A549 (cell line): ENCODE measurements at regions not wholly inside any gene's neighbourhood (a gene's known extent, or its start where the extent isn't known, plus 50 kb on each side); places are given as distances from the start of the nearest gene placed in this dataset.

ENCODE experiments used
- ATAC-seq, 2 experiments: fragments of 200-7000 bp in 1 of 2; fragments of >200 bp in 1 of 2; cut with Nextera tagmentation in 1 of 2; cut with Tn5 transposase in 1 of 2; 3 replicates each; pipeline versions ENCODE4 v1.8.0 to v1.9.1; 2018 to 2020; ENCODE audit warnings: mild to moderate bottlenecking in 1 of 2, moderate library complexity in 1 of 2
- CTCF ChIA-PET: fragments of 300-600 bp; sonication (Branson Sonifier 250); formaldehyde crosslinking; extraction: SDS; loops from one replicate; lab custom pipeline; 2021; ENCODE audit warnings: antibody characterized with exemption, inconsistent platforms; lab: Yijun Ruan, JAX
- POLR2A ChIA-PET: fragments of 350-600 bp; formaldehyde crosslinking; extraction: SDS; loops from one replicate; lab custom pipeline; 2021; ENCODE audit warnings: antibody characterized with exemption, inconsistent platforms; lab: Yijun Ruan, JAX
- DNase-seq, 2 experiments: peaks; one replicate each; pipeline versions ENCODE4 v3.0.0 to v3.0.0-alpha.2; 2011 to 2016; ENCODE audit warnings: low read depth in 1 of 2, low spot score in 1 of 2
- FAIRE-seq: peaks from 2 replicates; lab custom pipeline; 2011; peaks lifted over from hg19 to GRCh38; lab: Jason Lieb, UNC
- H3K27ac ChIP-seq, 2 experiments: fragments of >200 bp; sonication (Bioruptor Twin); formaldehyde crosslinking; 3 replicates each; pipeline ENCODE4 v1.5.1; 2016 to 2017
- H3K4me1 ChIP-seq: fragments of >200 bp; sonication (Bioruptor Twin); formaldehyde crosslinking; 3 replicates; pipeline ENCODE4 v1.6.1; 2016
- H3K4me2 ChIP-seq: fragments of >200 bp; sonication (Bioruptor Twin); formaldehyde crosslinking; 3 replicates; pipeline ENCODE4 v1.6.1; 2016
- H3K4me3 ChIP-seq: fragments of >200 bp; sonication (Bioruptor Twin); formaldehyde crosslinking; 3 replicates; pipeline ENCODE4 v1.5.1; 2016
- H3K9me3 ChIP-seq: fragments of >200 bp; sonication (Bioruptor Twin); formaldehyde crosslinking; 3 replicates; pipeline ENCODE4 v1.6.1; 2016
- CBX8 ChIP-seq: fragments of 200-600 bp; sonication (generic); IDR thresholded peaks from 2 replicates; pipeline ENCODE4 v1.6.1; 2016
- CHD2 ChIP-seq: fragments of 150-350 bp; IDR thresholded peaks from 2 replicates; pipeline ENCODE4 v1.6.1; 2014; ENCODE audit warnings: low read length; ENCODE audit not compliant: partially characterized antibody
- CHD4 ChIP-seq: fragments of 200-600 bp; sonication (generic); IDR thresholded peaks from 2 replicates; pipeline ENCODE4 v1.6.1; 2016; ENCODE audit warnings: antibody characterized with exemption, mild to moderate bottlenecking, borderline replicate concordance
- EHF ChIP-seq: fragments of 250-450 bp; sonication (Bioruptor Pico); IDR thresholded peaks from 2 replicates; pipeline ENCODE4 v1.5.0; 2020; ENCODE audit warnings: mild to moderate bottlenecking
- EHMT2 ChIP-seq: fragments of 200-600 bp; sonication (generic); IDR thresholded peaks from 2 replicates; pipeline ENCODE4 v1.6.1; 2016; ENCODE audit warnings: antibody characterized with exemption, low read depth, mild to moderate bottlenecking, moderate library complexity
- ELK1 ChIP-seq: fragments of 150-350 bp; IDR thresholded peaks from 2 replicates; pipeline ENCODE4 v1.6.1; 2014; ENCODE audit warnings: low read depth, mild to moderate bottlenecking, low read length
- ESRRA ChIP-seq: fragments of 150-350 bp; IDR thresholded peaks from 2 replicates; pipeline ENCODE4 v1.6.1; 2014; ENCODE audit warnings: mild to moderate bottlenecking, low read length, borderline replicate concordance
- FOSB ChIP-seq: fragments of 250-450 bp; sonication (Bioruptor Pico); IDR thresholded peaks from 2 replicates; pipeline ENCODE4 v1.5.0; 2020; ENCODE audit warnings: mild to moderate bottlenecking, moderate library complexity
- FOSL2 ChIP-seq, 2 experiments: fragments of 450-650 bp in 1 of 2; fragments of >200 bp in 1 of 2; sonication (Bioruptor Twin) in 1 of 2; formaldehyde crosslinking; IDR thresholded peaks; 2 replicates each; pipeline versions ENCODE4 v1.5.0 to v1.6.1; 2016 to 2020; ENCODE audit warnings: mild to moderate bottlenecking in 1 of 2, moderate library complexity in 1 of 2
- GATA3 ChIP-seq: IDR thresholded peaks from 2 replicates; pipeline ENCODE4 v1.6.1; 2012; ENCODE audit warnings: borderline replicate concordance
- HES2 ChIP-seq: fragments of >200 bp; sonication (Bioruptor Twin); formaldehyde crosslinking; IDR thresholded peaks from 2 replicates; pipeline ENCODE4 v1.6.1; 2016
- HOXB13 ChIP-seq: fragments of 250-450 bp; sonication (Bioruptor Pico); IDR thresholded peaks from 2 replicates; pipeline ENCODE4 v1.5.0; 2020; ENCODE audit warnings: low read depth, mild to moderate bottlenecking, moderate library complexity
- HOXB5 ChIP-seq: fragments of 250-450 bp; sonication (Bioruptor Pico); IDR thresholded peaks from 2 replicates; pipeline ENCODE4 v1.5.0; 2020; ENCODE audit warnings: mild to moderate bottlenecking, moderate library complexity
- JUNB ChIP-seq: fragments of >200 bp; sonication (Bioruptor Twin); formaldehyde crosslinking; IDR thresholded peaks from 2 replicates; pipeline ENCODE4 v1.6.1; 2016
- KDM1A ChIP-seq: fragments of 200-600 bp; sonication (generic); IDR thresholded peaks from 2 replicates; pipeline ENCODE4 v1.6.1; 2016; ENCODE audit warnings: low read depth, mild to moderate bottlenecking
- KDM5A ChIP-seq: fragments of 200-600 bp; sonication (generic); IDR thresholded peaks from 2 replicates; pipeline ENCODE4 v1.6.1; 2016; ENCODE audit warnings: antibody characterized with exemption, mild to moderate bottlenecking
- MAZ ChIP-seq: fragments of 150-350 bp; IDR thresholded peaks from 2 replicates; pipeline ENCODE4 v1.6.1; 2014; ENCODE audit warnings: antibody characterized with exemption, low read depth, low read length, borderline replicate concordance
- NFE2L2 ChIP-seq: fragments of 150-350 bp; conservative IDR thresholded peaks from 2 replicates; pipeline ENCODE4 v1.6.1; 2014; ENCODE audit warnings: low read length
- POLR2A ChIP-seq: IDR thresholded peaks from 2 replicates; pipeline ENCODE4 v1.6.1; 2012; ENCODE audit warnings: mild to moderate bottlenecking, low read length
- RAD21 ChIP-seq, 2 experiments: fragments of >200 bp in 1 of 2; sonication (Bioruptor Twin) in 1 of 2; formaldehyde crosslinking in 1 of 2; IDR thresholded peaks in 1 of 2; conservative IDR thresholded peaks in 1 of 2; 2 replicates in 1 of 2; 3 replicates in 1 of 2; pipeline ENCODE4 v1.6.1; 2012 to 2018; ENCODE audit warnings: inconsistent platforms in 1 of 2
- RCOR1 ChIP-seq: fragments of 150-350 bp; IDR thresholded peaks from 2 replicates; pipeline ENCODE4 v1.6.1; 2014; ENCODE audit warnings: antibody characterized with exemption, low read length, low read depth
- RFX5 ChIP-seq: fragments of 450-650 bp; IDR thresholded peaks from 2 replicates; pipeline ENCODE4 v1.7.1; 2014; ENCODE audit warnings: antibody characterized with exemption, mild to moderate bottlenecking, moderate library complexity
- ZC3H11A ChIP-seq: fragments of 450-650 bp; IDR thresholded peaks from 2 replicates; pipeline ENCODE4 v1.6.1; 2014; ENCODE audit warnings: antibody characterized with exemption, mild to moderate bottlenecking
- WGBS: methylation state at CpG from one replicate; pipeline ENCODE4 v1.1.6; 2017; ENCODE audit errors: missing lambda C conversion rate; 5-methylcytosine and 5-hydroxymethylcytosine counted together
- TF ChIP-seq, protein P1 (sequence below): IDR thresholded peaks from 2 replicates; pipeline ENCODE4 v1.6.1; 2012
- TF ChIP-seq, protein P2 (sequence below): IDR thresholded peaks from 2 replicates; pipeline ENCODE4 v1.6.1; 2012

DNA sequence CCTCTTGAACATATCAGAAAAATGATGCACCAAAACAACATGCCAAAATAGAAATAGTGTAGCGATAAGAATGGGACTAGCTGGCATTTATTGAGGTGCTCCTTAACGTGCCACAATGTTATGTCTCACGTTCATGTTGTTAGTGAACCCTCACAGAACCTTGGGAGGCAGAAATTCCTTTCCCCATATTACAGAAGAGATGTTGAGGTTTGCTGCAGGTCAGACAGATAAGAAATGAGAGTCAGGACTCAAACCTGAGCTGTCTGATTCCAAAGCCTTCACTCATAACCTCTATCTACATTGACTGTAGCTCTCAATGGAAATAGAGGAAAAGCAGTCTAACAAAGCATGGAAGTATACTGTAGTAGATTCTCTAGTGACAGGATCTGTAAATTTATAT lies 163.3 kb upstream of the STK17B start:
- POLR2A ChIA-PET = no interaction called here
- DNase-seq = no peak
- peaks cover 40% of the 10 kb centered on the region for H3K4me1 ChIP-seq
- peak overlapping the region; percentile 66 for H3K4me2 ChIP-seq
- H3K9me3 ChIP-seq = no peaks in the 10 kb centered on the region
- ATAC-seq = peak in 1 of 2 experiments; percentile 37; a peak in 2 of 6 replicates
- CTCF ChIA-PET = interaction anchor here (1.4 to 3.8 kb wide), 5 partner anchors 11 to 256 kb away, joined by 4 to 15 read pairs (median 4); no protein-coding TSS in a partner anchor
- no peak overlapping the region for H3K4me3 ChIP-seq
- 50% methylated on average over 3 of the region's 3 CpGs for WGBS
- H3K27ac ChIP-seq = peak overlapping the region in 1 of 2 experiments; percentile 51; a peak in 3 of 6 replicates
- TF ChIP-seq RAD21 (conservative IDR thresholded peaks at IDR 0.05 in 1 of 2, IDR thresholded peaks at IDR 0.05 in 1 of 2) (no peak), RCOR1 (no peak), ESRRA (no peak), POLR2A (no peak), KDM1A (no peak), ZC3H11A (no peak), RFX5 (no peak), EHMT2 (no peak), CHD4 (no peak), MAZ (no peak), NFE2L2 (no peak), HOXB5 (no peak), KDM5A (no peak), HOXB13 (no peak)
- TF ChIP-seq, protein P1, sequence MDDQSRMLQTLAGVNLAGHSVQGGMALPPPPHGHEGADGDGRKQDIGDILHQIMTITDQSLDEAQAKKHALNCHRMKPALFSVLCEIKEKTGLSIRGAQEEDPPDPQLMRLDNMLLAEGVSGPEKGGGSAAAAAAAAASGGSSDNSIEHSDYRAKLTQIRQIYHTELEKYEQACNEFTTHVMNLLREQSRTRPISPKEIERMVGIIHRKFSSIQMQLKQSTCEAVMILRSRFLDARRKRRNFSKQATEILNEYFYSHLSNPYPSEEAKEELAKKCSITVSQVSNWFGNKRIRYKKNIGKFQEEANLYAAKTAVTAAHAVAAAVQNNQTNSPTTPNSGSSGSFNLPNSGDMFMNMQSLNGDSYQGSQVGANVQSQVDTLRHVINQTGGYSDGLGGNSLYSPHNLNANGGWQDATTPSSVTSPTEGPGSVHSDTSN = no peak
- FAIRE-seq = no peak

DNA sequence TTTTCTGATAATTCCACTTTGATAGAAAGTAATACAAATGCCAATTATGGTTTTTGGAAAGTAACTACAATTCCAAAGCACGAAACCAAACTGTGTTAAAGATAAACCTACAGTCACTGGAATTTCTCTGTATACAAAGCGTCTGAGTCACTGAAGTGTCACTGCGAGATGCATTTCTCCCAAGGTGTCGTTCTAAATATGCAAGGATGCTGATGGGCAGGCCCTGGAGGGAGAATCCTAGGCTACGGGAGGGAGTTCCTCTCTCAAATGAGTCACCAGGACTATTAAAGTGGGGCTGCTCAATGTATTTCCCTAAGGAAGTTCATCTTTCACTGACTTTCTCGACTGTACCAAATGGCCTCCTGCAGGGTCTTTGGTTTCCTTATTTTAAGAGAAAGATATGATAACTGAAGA lies 163.8 kb upstream of the STK17B start:
- Histone ChIP-seq H3K4me2 (peak overlapping the region; percentile 66), H3K27ac (peak overlapping the region in 1 of 2 experiments; percentile 39; a peak in 2 of 6 replicates)
- POLR2A ChIA-PET = no interaction called here
- peak; percentile 45 to 80; a peak in 4 of 6 replicates for ATAC-seq
- CTCF ChIA-PET = interaction anchor here (1.4 to 3.8 kb wide), 6 partner anchors 11 to 257 kb away, joined by 4 to 15 read pairs (median 4); no protein-coding TSS in a partner anchor
- TF ChIP-seq CBX8 = no peak
- TF ChIP-seq EHF (CRISPR knock-in tag) = no peak
- 0 out of 2 replicates have a peak, but pooled peaks have one; percentile 24 for TF ChIP-seq JUNB
- TF ChIP-seq HOXB13 = no peak
- no peak for TF ChIP-seq ELK1
- no peak for TF ChIP-seq FOSL2 (IDR thresholded peaks at IDR 0.05)
- peak; percentile 57 for TF ChIP-seq FOSL2 (CRISPR knock-in tag; IDR thresholded peaks at IDR 0.05)
- no peak for TF ChIP-seq NFE2L2
- TF ChIP-seq, protein P2, sequence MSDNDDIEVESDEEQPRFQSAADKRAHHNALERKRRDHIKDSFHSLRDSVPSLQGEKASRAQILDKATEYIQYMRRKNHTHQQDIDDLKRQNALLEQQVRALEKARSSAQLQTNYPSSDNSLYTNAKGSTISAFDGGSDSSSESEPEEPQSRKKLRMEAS = 0 out of 2 replicates have a peak, but pooled peaks have one; percentile 14
- no peak for TF ChIP-seq CHD2
- peak; percentile 59; the same call in 1 of the 2 replicates for TF ChIP-seq GATA3
- TF ChIP-seq, all 56 proteins: peak for 4
- H3K9me3 ChIP-seq = no peaks in the 10 kb centered on the region
- peaks cover 39% of the 10 kb centered on the region for H3K4me1 ChIP-seq
- WGBS = 1% methylated on average over 6 of the region's 6 CpGs
- DNase-seq = peak; percentile 38 to 47
- H3K4me3 ChIP-seq = no peak overlapping the region
- no peak for FAIRE-seq

DNA sequence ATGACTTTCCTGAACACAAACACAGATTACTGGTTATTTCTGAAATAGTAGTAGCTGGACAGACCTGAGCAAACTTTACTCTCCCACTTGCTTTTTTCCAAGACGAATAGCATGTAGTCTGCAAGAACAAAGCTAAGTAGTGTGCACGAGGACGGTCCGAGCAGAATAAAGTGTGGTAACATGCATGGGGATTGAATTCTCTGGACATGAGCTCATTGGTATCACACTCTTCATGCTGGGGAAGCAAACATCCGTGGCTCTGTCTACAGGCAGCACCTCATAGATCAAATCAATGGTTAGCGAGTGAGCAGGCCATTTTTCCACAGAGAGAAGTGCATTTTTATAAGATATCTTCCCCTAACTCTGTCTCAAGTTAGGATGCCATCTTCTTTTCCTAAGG lies 164.8 kb upstream of the STK17B start:
- no peak for TF ChIP-seq HES2
- no peak for TF ChIP-seq FOSB (CRISPR knock-in tag)
- no peak for TF ChIP-seq MAZ
- TF ChIP-seq, all 56 proteins: peak for 0
- WGBS = 82% methylated on average over 6 of the region's 6 CpGs
- FAIRE-seq (no peak), ATAC-seq (no peak), DNase-seq (no peak)
- Histone ChIP-seq H3K27ac (0 out of 6 replicates have a peak overlapping the region, but pooled peaks of 1 of the 2 experiments have one; percentile 39), H3K4me1 (peaks cover 29% of the 10 kb centered on the region), H3K4me3 (no peak overlapping the region), H3K9me3 (no peaks in the 10 kb centered on the region), H3K4me2 (no peak overlapping the region)
- POLR2A ChIA-PET = no interaction called here
- CTCF ChIA-PET = interaction anchor here (0.5 to 4.7 kb wide), 16 partner anchors 10 to 258 kb away, joined by 3 to 73 read pairs (median 8); no protein-coding TSS in a partner anchor
